HG03060 (cell line): ENCODE measurements at regions not wholly inside any gene's neighbourhood (a gene's known extent, or its start where the extent isn't known, plus 50 kb on each side); places are given as distances from the start of the nearest gene placed in this dataset.
"Not testable (repeated sequence)": the region's sequence is repeated elsewhere in the genome, so short reads cannot be mapped to it uniquely, and the experiment has no call there.

Experiments
- ATAC-seq: cut with Tn5 transposase; IDR thresholded peaks from one replicate; pipeline ENCODE4 v1.9.1; 2021; ENCODE audit warnings: low read depth, moderate number of reproducible peaks; ENCODE audit not compliant: unreplicated experiment

- no peak for ATAC-seq
Measured at GRCh38 chr5:100641833-100642232, 106.7 kb downstream of the FAM174A start.

- no peak for ATAC-seq
Measured at GRCh38 chr5:100643473-100643872, 108.3 kb downstream of the FAM174A start.

GRCh38 chr5:100644185-100644584 lies 109.0 kb downstream of the FAM174A start:
- no peak for ATAC-seq

GRCh38 chr5:100644776-100645175 lies 109.6 kb downstream of the FAM174A start:
- no peak for ATAC-seq

- no peak for ATAC-seq
Measured at GRCh38 chr5:100646011-100646410, 110.8 kb downstream of the FAM174A start.

- no peak for ATAC-seq
Measured at GRCh38 chr5:100646691-100647090, 111.5 kb downstream of the FAM174A start.

GRCh38 chr5:100647461-100648230 lies 112.5 kb downstream of the FAM174A start:
- ATAC-seq: no peak

- no peak for ATAC-seq
Measured at GRCh38 chr5:100654895-100655294, 119.7 kb downstream of the FAM174A start.

- not testable (repeated sequence) for ATAC-seq
Measured at GRCh38 chr5:100656771-100657170, 121.6 kb downstream of the FAM174A start.

GRCh38 chr5:100659080-100659795 lies 124.1 kb downstream of the FAM174A start:
- ATAC-seq: no peak

- ATAC-seq: no peak
Measured at GRCh38 chr5:100664140-100664539, 129.0 kb downstream of the FAM174A start.

GRCh38 chr5:100667161-100667630 lies 132.0 kb downstream of the FAM174A start:
- no peak for ATAC-seq

- ATAC-seq: no peak
Measured at GRCh38 chr5:100668511-100668910, 133.3 kb downstream of the FAM174A start.

- ATAC-seq: no peak
Measured at GRCh38 chr5:100676817-100677631, 141.8 kb downstream of the FAM174A start.

GRCh38 chr5:100682625-100683024 lies 147.5 kb downstream of the FAM174A start:
- no peak for ATAC-seq

- no peak for ATAC-seq
Measured at GRCh38 chr5:100683881-100684280, 148.7 kb downstream of the FAM174A start.

- not testable (repeated sequence) for ATAC-seq
Measured at GRCh38 chr5:100685122-100685521, 149.9 kb downstream of the FAM174A start.

GRCh38 chr5:100688834-100689233 lies 153.7 kb downstream of the FAM174A start:
- ATAC-seq: not testable (repeated sequence)

- ATAC-seq: no peak
Measured at GRCh38 chr5:100690036-100690560, 154.9 kb downstream of the FAM174A start.

GRCh38 chr5:100691085-100691484 lies 155.9 kb downstream of the FAM174A start:
- ATAC-seq: no peak

- no peak for ATAC-seq
Measured at GRCh38 chr5:100691548-100691947, 156.4 kb downstream of the FAM174A start.
